ENCODE measurements at regions not wholly inside any gene's neighbourhood (a gene's known extent, or its start where the extent isn't known, plus 50 kb on each side); places are given as distances from the start of the nearest gene placed in this dataset.
"Not testable (repeated sequence)": the region's sequence is repeated elsewhere in the genome, so short reads cannot be mapped to it uniquely, and the experiment has no call there.

GRCh38 chr7:149978537-149978936, 104.8 kb downstream of the ATP6V0E2 start:
- H3K4me3 Mint-ChIP-seq; H3K4me1 ChIP-seq (ENCODE audit: control insufficient read depth in 1 of 2, insufficient read depth in 2 of 2, low read length in 2 of 2); DNase-seq; H3K79me2 ChIP-seq (ENCODE audit: insufficient read depth, low read length); H3K27me3 Mint-ChIP-seq (ENCODE audit: low read depth in 3 of 3); H3K27ac ChIP-seq (ENCODE audit: low read depth in 1 of 2, low read length in 2 of 2); H2AFZ ChIP-seq (ENCODE audit: insufficient read depth, low read depth, low read length, poor library complexity, severe bottlenecking); H3K9me3 ChIP-seq (replicated peaks in 1 of 2; ENCODE audit: control insufficient read depth in 1 of 2, insufficient read depth in 1 of 2, low read length in 2 of 2); H3K36me3 ChIP-seq (replicated peaks in 1 of 2; ENCODE audit: control insufficient read depth in 1 of 2, insufficient read depth in 2 of 2, low read length in 2 of 2); H4K20me1 ChIP-seq (ENCODE audit: insufficient read depth, low read length); H3K9me3 Mint-ChIP-seq; H3K4me2 ChIP-seq (replicated peaks; ENCODE audit: extremely low read depth, low read length, poor library complexity, severe bottlenecking); H3K9ac ChIP-seq (ENCODE audit: insufficient read depth, low read length, poor library complexity, severe bottlenecking); H3K36me3 Mint-ChIP-seq; H3K27me3 ChIP-seq (ENCODE audit: control insufficient read depth in 2 of 2, insufficient read depth in 2 of 2, low read length in 2 of 2); intact Hi-C loops (cut with micrococcal nuclease); H3K27ac Mint-ChIP-seq; H3K4me3 ChIP-seq (replicated peaks in 1 of 3; ENCODE audit: low read depth in 2 of 3, low read length in 3 of 3): not testable (repeated sequence)
- 91% methylated on average over 1 of the region's 3 CpGs for WGBS (ENCODE audit: insufficient coverage)
- H3K4me1 Mint-ChIP-seq: peaks cover 11% of the 10 kb centered on the region

- H3K4me1 Mint-ChIP-seq: peaks cover 11% of the 10 kb centered on the region
- H3K79me2 ChIP-seq (ENCODE audit: insufficient read depth, low read length); H3K4me1 ChIP-seq (ENCODE audit: control insufficient read depth in 1 of 2, insufficient read depth in 2 of 2, low read length in 2 of 2); H2AFZ ChIP-seq (ENCODE audit: insufficient read depth, low read depth, low read length, poor library complexity, severe bottlenecking); H3K27ac ChIP-seq (ENCODE audit: low read depth in 1 of 2, low read length in 2 of 2); H3K36me3 ChIP-seq (replicated peaks in 1 of 2; ENCODE audit: control insufficient read depth in 1 of 2, insufficient read depth in 2 of 2, low read length in 2 of 2); intact Hi-C loops (cut with micrococcal nuclease); H3K9ac ChIP-seq (ENCODE audit: insufficient read depth, low read length, poor library complexity, severe bottlenecking); H3K4me2 ChIP-seq (replicated peaks; ENCODE audit: extremely low read depth, low read length, poor library complexity, severe bottlenecking); H3K9me3 ChIP-seq (replicated peaks in 1 of 2; ENCODE audit: control insufficient read depth in 1 of 2, insufficient read depth in 1 of 2, low read length in 2 of 2); DNase-seq; H3K27ac Mint-ChIP-seq; H3K27me3 ChIP-seq (ENCODE audit: control insufficient read depth in 2 of 2, insufficient read depth in 2 of 2, low read length in 2 of 2); H3K36me3 Mint-ChIP-seq; H4K20me1 ChIP-seq (ENCODE audit: insufficient read depth, low read length); H3K4me3 ChIP-seq (replicated peaks in 1 of 3; ENCODE audit: low read depth in 2 of 3, low read length in 3 of 3); H3K9me3 Mint-ChIP-seq; H3K4me3 Mint-ChIP-seq; H3K27me3 Mint-ChIP-seq (ENCODE audit: low read depth in 3 of 3): not testable (repeated sequence)
- WGBS (ENCODE audit: insufficient coverage): 100% methylated on average over 1 of the region's 10 CpGs
Measured at GRCh38 chr7:149978944-149979343, 105.2 kb downstream of the ATP6V0E2 start.

DNA sequence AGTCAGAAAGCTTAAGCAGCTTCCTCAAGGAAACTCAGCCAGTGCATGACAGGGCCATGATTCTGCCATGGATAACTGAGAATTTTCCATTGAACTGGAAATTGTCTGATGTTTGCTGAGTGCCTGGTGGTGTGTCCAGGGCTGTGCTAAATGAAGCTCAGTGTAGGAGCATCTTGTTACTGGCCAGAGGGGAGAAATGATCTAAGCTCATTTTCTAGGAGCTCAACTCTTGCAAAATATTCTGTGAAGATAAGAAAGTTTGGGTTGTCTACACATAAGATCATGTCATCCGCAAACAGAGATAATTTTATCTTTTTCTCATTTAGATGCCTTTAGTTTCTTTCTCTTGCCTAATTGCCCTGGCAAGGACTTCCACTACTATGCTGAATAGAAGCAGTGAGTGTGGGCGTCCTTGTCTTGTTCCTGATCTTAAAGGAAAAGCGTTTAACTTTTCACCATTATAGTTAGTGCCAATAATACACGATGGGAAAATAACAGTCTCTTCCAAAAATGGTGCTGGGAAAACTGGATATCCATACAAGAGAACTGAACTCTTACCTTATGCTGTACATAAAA, 108.9 kb downstream of the ATP6V0E2 start:
- H3K27me3 Mint-ChIP-seq (ENCODE audit: low read depth in 3 of 3); H3K36me3 ChIP-seq (replicated peaks in 1 of 2; ENCODE audit: control insufficient read depth in 1 of 2, insufficient read depth in 2 of 2, low read length in 2 of 2); intact Hi-C loops (cut with micrococcal nuclease); H3K27ac Mint-ChIP-seq; H3K36me3 Mint-ChIP-seq; DNase-seq; H3K27ac ChIP-seq (ENCODE audit: low read depth in 1 of 2, low read length in 2 of 2); H3K27me3 ChIP-seq (ENCODE audit: control insufficient read depth in 2 of 2, insufficient read depth in 2 of 2, low read length in 2 of 2); H3K9me3 Mint-ChIP-seq; H3K9me3 ChIP-seq (replicated peaks in 1 of 2; ENCODE audit: control insufficient read depth in 1 of 2, insufficient read depth in 1 of 2, low read length in 2 of 2); H2AFZ ChIP-seq (ENCODE audit: insufficient read depth, low read depth, low read length, poor library complexity, severe bottlenecking); H3K4me3 ChIP-seq (replicated peaks in 1 of 3; ENCODE audit: low read depth in 2 of 3, low read length in 3 of 3); H3K4me1 ChIP-seq (ENCODE audit: control insufficient read depth in 1 of 2, insufficient read depth in 2 of 2, low read length in 2 of 2); H3K4me3 Mint-ChIP-seq; H3K79me2 ChIP-seq (ENCODE audit: insufficient read depth, low read length); H3K4me2 ChIP-seq (replicated peaks; ENCODE audit: extremely low read depth, low read length, poor library complexity, severe bottlenecking); H3K4me1 Mint-ChIP-seq; H3K9ac ChIP-seq (ENCODE audit: insufficient read depth, low read length, poor library complexity, severe bottlenecking); H4K20me1 ChIP-seq (ENCODE audit: insufficient read depth, low read length): not testable (repeated sequence)
- WGBS (ENCODE audit: insufficient coverage): no CpG with 5 or more reads among the region's 4 CpGs

DNA sequence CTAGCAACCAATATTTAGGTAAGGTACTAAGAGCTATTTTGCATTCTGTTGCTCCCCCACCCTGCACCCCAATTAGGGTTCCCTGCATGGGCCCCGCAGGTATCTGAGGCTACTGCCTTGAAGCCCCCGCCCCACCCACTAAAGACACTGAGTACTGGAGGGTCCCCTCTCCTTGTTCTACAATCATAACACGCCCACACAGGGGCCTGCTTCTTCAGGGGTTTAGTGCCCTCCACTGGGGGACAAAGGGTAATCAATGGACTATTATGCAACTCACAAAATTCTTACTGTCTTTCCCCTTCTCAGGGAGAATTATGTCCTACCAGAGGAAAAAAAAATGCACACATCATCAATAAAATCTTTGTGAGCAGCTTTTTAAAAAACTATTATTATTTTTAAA, 113.1 kb downstream of the ATP6V0E2 start:
- H3K4me3 Mint-ChIP-seq; H2AFZ ChIP-seq (ENCODE audit: insufficient read depth, low read depth, low read length, poor library complexity, severe bottlenecking); H3K27ac Mint-ChIP-seq; H3K27me3 Mint-ChIP-seq (ENCODE audit: low read depth in 3 of 3); intact Hi-C loops (cut with micrococcal nuclease); H3K4me1 Mint-ChIP-seq; H4K20me1 ChIP-seq (ENCODE audit: insufficient read depth, low read length); H3K9me3 Mint-ChIP-seq; H3K79me2 ChIP-seq (ENCODE audit: insufficient read depth, low read length); DNase-seq; H3K4me2 ChIP-seq (replicated peaks; ENCODE audit: extremely low read depth, low read length, poor library complexity, severe bottlenecking); H3K27ac ChIP-seq (ENCODE audit: low read depth in 1 of 2, low read length in 2 of 2); H3K9ac ChIP-seq (ENCODE audit: insufficient read depth, low read length, poor library complexity, severe bottlenecking); H3K4me1 ChIP-seq (ENCODE audit: control insufficient read depth in 1 of 2, insufficient read depth in 2 of 2, low read length in 2 of 2); H3K36me3 ChIP-seq (replicated peaks in 1 of 2; ENCODE audit: control insufficient read depth in 1 of 2, insufficient read depth in 2 of 2, low read length in 2 of 2); H3K9me3 ChIP-seq (replicated peaks in 1 of 2; ENCODE audit: control insufficient read depth in 1 of 2, insufficient read depth in 1 of 2, low read length in 2 of 2); H3K4me3 ChIP-seq (replicated peaks in 1 of 3; ENCODE audit: low read depth in 2 of 3, low read length in 3 of 3); H3K36me3 Mint-ChIP-seq; H3K27me3 ChIP-seq (ENCODE audit: control insufficient read depth in 2 of 2, insufficient read depth in 2 of 2, low read length in 2 of 2): not testable (repeated sequence)
- WGBS (ENCODE audit: insufficient coverage): no CpG with 5 or more reads among the region's 3 CpGs

Measured in CD14-positive monocyte (primary cell).